ENCODE measurements at regions not wholly inside any gene's neighbourhood (a gene's known extent, or its start where the extent isn't known, plus 50 kb on each side); places are given as distances from the start of the nearest gene placed in this dataset.

DNA sequence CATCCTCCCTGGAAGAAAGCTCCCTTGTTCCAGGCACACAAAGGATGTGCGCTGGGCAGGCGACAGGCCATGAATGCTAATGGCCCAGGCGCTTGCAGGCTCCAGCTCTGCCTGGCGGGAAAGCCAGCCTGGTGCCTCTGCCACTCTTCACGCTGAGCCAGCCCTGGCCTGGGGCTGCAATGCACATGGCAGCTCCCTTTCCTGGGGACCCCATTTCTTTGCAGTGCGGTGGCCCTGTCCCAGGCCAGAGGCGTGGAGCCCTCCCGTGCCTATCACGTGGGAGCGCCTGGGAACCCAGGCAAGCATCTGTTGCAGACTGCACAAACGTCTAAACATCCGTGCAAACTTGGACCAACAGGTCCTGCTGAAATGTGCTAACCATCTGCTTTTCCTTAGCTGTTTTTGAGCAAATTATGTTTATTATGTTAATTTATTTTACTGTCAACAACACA is 152.1 kb upstream of the LYZL2 start:
- H3K4me1 Mint-ChIP-seq (ENCODE audit: low read depth, unreplicated experiment) = peaks cover 26% of the 10 kb centered on the region
- H3K9me3 Mint-ChIP-seq (ENCODE audit: low read depth, unreplicated experiment) = no peaks in the 10 kb centered on the region
- BruUV-seq (replicated peaks) = no TSS peak
- H3K27ac Mint-ChIP-seq (ENCODE audit: unreplicated experiment) = no peak overlapping the region
- DNase-seq = no peak
- intact Hi-C loops (cut with micrococcal nuclease; ENCODE audit: unreplicated experiment) = loop anchor here (5.0 to 10.0 kb wide), 3 partner anchors 251 to 563 kb away; partner anchors contain the start of gene ZNF438
- no peak overlapping the region for H3K4me3 Mint-ChIP-seq (ENCODE audit: low read depth, unreplicated experiment)
- TF ChIP-seq, protein P1, sequence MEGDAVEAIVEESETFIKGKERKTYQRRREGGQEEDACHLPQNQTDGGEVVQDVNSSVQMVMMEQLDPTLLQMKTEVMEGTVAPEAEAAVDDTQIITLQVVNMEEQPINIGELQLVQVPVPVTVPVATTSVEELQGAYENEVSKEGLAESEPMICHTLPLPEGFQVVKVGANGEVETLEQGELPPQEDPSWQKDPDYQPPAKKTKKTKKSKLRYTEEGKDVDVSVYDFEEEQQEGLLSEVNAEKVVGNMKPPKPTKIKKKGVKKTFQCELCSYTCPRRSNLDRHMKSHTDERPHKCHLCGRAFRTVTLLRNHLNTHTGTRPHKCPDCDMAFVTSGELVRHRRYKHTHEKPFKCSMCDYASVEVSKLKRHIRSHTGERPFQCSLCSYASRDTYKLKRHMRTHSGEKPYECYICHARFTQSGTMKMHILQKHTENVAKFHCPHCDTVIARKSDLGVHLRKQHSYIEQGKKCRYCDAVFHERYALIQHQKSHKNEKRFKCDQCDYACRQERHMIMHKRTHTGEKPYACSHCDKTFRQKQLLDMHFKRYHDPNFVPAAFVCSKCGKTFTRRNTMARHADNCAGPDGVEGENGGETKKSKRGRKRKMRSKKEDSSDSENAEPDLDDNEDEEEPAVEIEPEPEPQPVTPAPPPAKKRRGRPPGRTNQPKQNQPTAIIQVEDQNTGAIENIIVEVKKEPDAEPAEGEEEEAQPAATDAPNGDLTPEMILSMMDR (IDR thresholded peaks at IDR 0.05; ENCODE audit: unreplicated experiment) = no peak
- H3K36me3 Mint-ChIP-seq (ENCODE audit: insufficient read depth, unreplicated experiment) = peaks cover 24% of the 10 kb centered on the region
- CTCF ChIA-PET = no interaction called here
- H3K27me3 Mint-ChIP-seq (ENCODE audit: unreplicated experiment) = peaks cover 26% of the 10 kb centered on the region

DNA sequence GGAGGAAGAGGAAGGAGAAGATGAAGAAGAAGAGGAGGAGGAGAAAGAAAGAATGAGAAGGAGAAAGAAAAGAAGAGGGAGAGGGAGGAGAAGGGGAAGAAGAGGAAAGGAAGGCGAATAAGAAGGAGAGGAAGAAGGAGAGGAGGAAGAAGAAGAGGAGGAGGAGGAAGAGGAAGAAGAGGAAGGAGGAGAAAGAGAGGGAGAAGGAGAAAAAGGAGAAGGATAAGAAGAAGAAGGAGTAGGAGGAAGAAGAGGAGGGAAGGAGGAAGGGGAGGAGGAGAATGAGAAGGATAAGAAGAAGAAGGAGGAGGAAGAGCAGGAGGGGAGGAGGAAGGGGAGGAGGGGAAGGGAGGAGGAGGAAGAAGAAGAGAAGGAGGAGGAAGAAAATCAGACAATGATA is 149.2 kb upstream of the LYZL2 start:
- CTCF ChIA-PET = no interaction called here
- intact Hi-C loops (cut with micrococcal nuclease; ENCODE audit: unreplicated experiment) = no loop called here
- no peak for DNase-seq
- Mint-ChIP-seq H3K9me3 (ENCODE audit: low read depth, unreplicated experiment) (no peaks in the 10 kb centered on the region), H3K4me3 (ENCODE audit: low read depth, unreplicated experiment) (no peak overlapping the region), H3K36me3 (ENCODE audit: insufficient read depth, unreplicated experiment) (peaks cover 8% of the 10 kb centered on the region), H3K27me3 (ENCODE audit: unreplicated experiment) (peaks cover 26% of the 10 kb centered on the region), H3K27ac (ENCODE audit: unreplicated experiment) (no peak overlapping the region), H3K4me1 (ENCODE audit: low read depth, unreplicated experiment) (peaks cover 20% of the 10 kb centered on the region)
- TF ChIP-seq, protein P1 (IDR thresholded peaks at IDR 0.05; ENCODE audit: unreplicated experiment) = no peak
- BruUV-seq (replicated peaks) = no TSS peak

DNA sequence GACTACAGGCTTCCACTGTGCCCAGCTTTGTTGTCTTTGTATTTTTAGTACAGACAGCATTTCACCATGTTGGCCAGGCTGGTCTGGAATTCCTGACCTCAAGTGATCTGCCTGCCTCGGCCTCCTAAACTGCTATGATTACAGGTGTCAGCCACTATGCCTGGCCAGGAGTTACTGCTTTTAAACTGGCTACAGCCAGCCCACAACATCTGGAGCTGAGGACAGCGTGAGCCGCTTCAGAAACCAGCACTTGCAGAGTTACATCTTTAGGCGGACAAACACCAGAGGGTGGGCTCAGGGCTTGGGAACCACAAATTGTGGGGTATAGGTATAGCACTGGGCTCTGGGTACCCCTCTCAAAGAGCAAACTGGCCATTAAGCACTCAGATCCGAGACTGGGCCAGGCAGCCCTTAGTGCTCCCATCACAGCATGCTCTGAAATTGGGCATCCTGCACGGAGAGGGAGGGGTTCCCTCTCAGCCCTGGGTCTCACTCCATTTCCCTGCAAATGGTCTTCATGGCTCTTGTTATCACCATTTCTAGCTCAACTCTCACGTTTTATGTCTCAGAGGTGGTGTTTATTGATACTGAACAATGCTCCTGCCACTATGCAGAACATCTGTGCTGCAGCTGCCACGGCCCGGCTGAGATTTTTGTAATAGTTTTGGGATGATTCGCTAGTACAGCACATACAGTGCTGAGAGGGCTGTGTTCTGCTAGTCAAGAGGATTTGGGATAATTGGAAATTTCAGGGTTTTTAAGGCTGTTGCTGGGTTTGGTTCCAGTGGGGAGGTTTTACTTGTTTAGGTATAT is 146.4 kb upstream of the LYZL2 start:
- no peak for DNase-seq
- intact Hi-C loops (cut with micrococcal nuclease; ENCODE audit: unreplicated experiment) = no loop called here
- TF ChIP-seq, protein P1 (IDR thresholded peaks at IDR 0.05; ENCODE audit: unreplicated experiment) = no peak
- Mint-ChIP-seq H3K4me3 (ENCODE audit: low read depth, unreplicated experiment) (no peak overlapping the region), H3K27ac (ENCODE audit: unreplicated experiment) (no peak overlapping the region), H3K9me3 (ENCODE audit: low read depth, unreplicated experiment) (peaks cover 3% of the 10 kb centered on the region), H3K27me3 (ENCODE audit: unreplicated experiment) (peaks cover 26% of the 10 kb centered on the region), H3K4me1 (ENCODE audit: low read depth, unreplicated experiment) (no peaks in the 10 kb centered on the region), H3K36me3 (ENCODE audit: insufficient read depth, unreplicated experiment) (no peaks in the 10 kb centered on the region)
- CTCF ChIA-PET = no interaction called here
- BruUV-seq (replicated peaks) = no TSS peak

DNA sequence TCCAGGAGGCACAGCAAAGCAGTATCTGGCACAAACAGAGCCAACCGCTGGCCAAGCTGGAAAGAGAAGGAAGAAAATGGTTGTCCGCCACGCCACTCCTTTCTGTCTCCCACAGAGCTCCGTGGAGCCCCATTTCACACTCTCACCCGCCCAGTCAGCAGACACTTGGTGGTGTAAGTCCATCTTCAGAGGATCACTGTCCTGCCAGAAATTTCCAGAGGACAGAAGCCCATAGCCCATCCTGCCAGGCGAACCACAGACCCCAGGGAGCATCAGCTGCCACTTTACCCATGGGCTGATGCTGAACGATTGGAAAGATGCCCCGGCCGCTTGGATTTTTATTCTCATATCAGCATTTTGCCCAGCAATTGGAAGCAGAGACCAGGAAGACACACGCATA is 144.7 kb upstream of the LYZL2 start:
- TF ChIP-seq, protein P1 (IDR thresholded peaks at IDR 0.05; ENCODE audit: unreplicated experiment) = no peak
- Mint-ChIP-seq H3K9me3 (ENCODE audit: low read depth, unreplicated experiment) (peaks cover 3% of the 10 kb centered on the region), H3K4me3 (ENCODE audit: low read depth, unreplicated experiment) (no peak overlapping the region), H3K27me3 (ENCODE audit: unreplicated experiment) (peaks cover 14% of the 10 kb centered on the region), H3K27ac (ENCODE audit: unreplicated experiment) (no peak overlapping the region), H3K4me1 (ENCODE audit: low read depth, unreplicated experiment) (no peaks in the 10 kb centered on the region), H3K36me3 (ENCODE audit: insufficient read depth, unreplicated experiment) (no peaks in the 10 kb centered on the region)
- CTCF ChIA-PET = no interaction called here
- no peak for DNase-seq
- intact Hi-C loops (cut with micrococcal nuclease; ENCODE audit: unreplicated experiment) = no loop called here
- BruUV-seq (replicated peaks) = no TSS peak

Measured in Calu3 (cell line).